Activated CD4-positive, alpha-beta T cell treated with anti-CD3 and anti-CD28 coated beads, Interleukin-2, Interleukin-6, amounts not matched to agents 100 ng/mL and 50 ng/mL, durations not matched to agents 16 hours and 8 hours (primary cell): ENCODE measurements at regions not wholly inside any gene's neighbourhood (a gene's known extent, or its start where the extent isn't known, plus 50 kb on each side); places are given as distances from the start of the nearest gene placed in this dataset.
A peak's percentile ranks its signal among the peaks of the same experiment; 100 is the strongest.

Experiments used
- DNase-seq: peaks from one replicate; pipeline ENCODE4 v3.0.0-alpha.2; 2020

GRCh38 chr18:34159691-34160185, 65.0 kb downstream of the NOL4 start:
- DNase-seq = no peak

GRCh38 chr18:34158881-34159690, 65.6 kb downstream of the NOL4 start:
- no peak for DNase-seq

- no peak for DNase-seq
Measured at GRCh38 chr18:34153711-34154110, 71.0 kb downstream of the NOL4 start.

- no peak for DNase-seq
Measured at GRCh38 chr18:34131006-34131405, 93.7 kb downstream of the NOL4 start.

GRCh38 chr18:34128436-34128835, 96.3 kb downstream of the NOL4 start:
- DNase-seq = no peak

- no peak for DNase-seq
Measured at GRCh38 chr18:34126121-34126520, 98.6 kb downstream of the NOL4 start.

GRCh38 chr18:34122724-34123334, 101.9 kb downstream of the NOL4 start:
- DNase-seq = peak; percentile 53

- no peak for DNase-seq
Measured at GRCh38 chr18:34121200-34121721, 103.5 kb downstream of the NOL4 start.

GRCh38 chr18:34120294-34120693, 104.4 kb downstream of the NOL4 start:
- DNase-seq = no peak

- no peak for DNase-seq
Measured at GRCh38 chr18:34117319-34117718, 107.4 kb downstream of the NOL4 start.

- no peak for DNase-seq
Measured at GRCh38 chr18:34115409-34116081, 109.2 kb downstream of the NOL4 start.

- DNase-seq = no peak
Measured at GRCh38 chr18:34114996-34115395, 109.7 kb downstream of the NOL4 start.

- no peak for DNase-seq
Measured at GRCh38 chr18:34108206-34108605, 116.5 kb downstream of the NOL4 start.

- no peak for DNase-seq
Measured at GRCh38 chr18:34098109-34098508, 126.6 kb downstream of the NOL4 start.

GRCh38 chr18:34097312-34097711, 127.4 kb downstream of the NOL4 start:
- DNase-seq = no peak

GRCh38 chr18:34094148-34094547, 130.6 kb downstream of the NOL4 start:
- no peak for DNase-seq

GRCh38 chr18:34092796-34093195, 131.9 kb downstream of the NOL4 start:
- no peak for DNase-seq

GRCh38 chr18:34086370-34086769, 138.3 kb downstream of the NOL4 start:
- DNase-seq = no peak

- DNase-seq = no peak
Measured at GRCh38 chr18:34085140-34085739, 139.5 kb downstream of the NOL4 start.

- DNase-seq = no peak
Measured at GRCh38 chr18:34084635-34085034, 140.1 kb downstream of the NOL4 start.

GRCh38 chr18:34083910-34084535, 140.7 kb downstream of the NOL4 start:
- DNase-seq = no peak

GRCh38 chr18:34077599-34077998, 147.1 kb downstream of the NOL4 start:
- DNase-seq = no peak
